Medulla oblongata (tissue), 1 donor: ENCODE measurements at regions not wholly inside any gene's neighbourhood (a gene's known extent, or its start where the extent isn't known, plus 50 kb on each side); places are given as distances from the start of the nearest gene placed in this dataset.

Source experiments
- DNase-seq: peaks from one replicate; pipeline ENCODE4 v3.0.0-alpha.2; 2015; ENCODE audit errors: extremely low spot score

DNA sequence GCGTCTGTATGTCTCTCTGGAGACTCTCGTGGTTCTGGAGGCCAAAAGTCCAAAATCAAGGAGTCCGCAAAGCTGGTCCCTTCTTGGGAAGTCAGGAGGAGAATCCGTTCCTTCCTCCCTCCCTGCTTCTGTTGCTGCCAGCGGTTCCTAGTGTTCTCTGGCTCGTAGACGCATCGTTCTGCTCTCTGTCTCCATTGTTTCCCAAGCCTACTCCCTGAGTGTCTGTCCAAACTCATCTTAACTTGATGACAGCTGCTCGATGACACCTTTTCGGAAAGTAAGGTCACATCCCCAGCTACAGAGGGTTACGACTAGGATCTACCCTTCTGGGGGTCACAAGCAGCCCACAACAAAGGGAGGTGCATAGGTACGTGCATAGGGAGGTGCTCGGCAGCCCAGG, 80.7 kb upstream of the FOXF1 start:
- no peak for DNase-seq

DNA sequence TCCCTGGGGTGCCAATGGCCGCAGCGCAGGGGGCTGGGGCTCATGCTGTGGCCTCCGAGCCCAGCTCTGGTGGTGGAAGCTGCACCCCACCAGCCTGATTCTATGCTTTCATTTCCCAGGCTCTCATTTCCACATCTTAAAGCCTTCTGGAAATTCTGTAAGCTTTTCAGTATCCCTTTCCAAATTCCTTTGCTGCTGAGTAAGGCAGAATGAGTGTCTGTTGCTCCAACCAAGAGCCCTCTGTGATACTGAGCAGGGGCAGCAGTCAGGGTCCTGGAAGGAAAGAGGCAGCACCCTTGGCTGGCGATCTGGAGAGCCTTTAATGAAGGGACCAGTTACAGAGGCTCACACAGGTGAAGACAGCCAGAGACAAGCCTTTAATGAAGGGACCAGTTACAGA, 79.5 kb upstream of the FOXF1 start:
- no peak for DNase-seq

DNA sequence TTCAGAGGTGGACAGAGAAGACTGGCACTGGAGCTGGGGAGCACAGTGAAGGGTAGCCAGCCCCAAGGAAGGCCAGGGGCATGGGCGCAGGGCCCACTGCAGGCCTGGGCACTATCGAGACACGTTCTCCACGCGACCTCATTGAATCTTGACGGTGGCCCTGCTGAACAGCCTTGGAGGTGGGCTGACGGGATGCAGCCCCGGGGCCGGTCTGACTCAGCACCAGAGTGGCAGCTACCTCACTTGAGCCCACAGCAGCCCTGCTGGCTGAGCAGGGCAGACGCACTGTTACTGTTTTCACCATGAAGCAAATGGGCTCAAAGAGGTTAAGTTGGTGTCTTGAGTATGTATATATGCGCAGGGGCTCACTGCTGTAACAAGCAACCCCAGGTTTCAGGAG, 78.8 kb upstream of the FOXF1 start:
- no peak for DNase-seq

DNA sequence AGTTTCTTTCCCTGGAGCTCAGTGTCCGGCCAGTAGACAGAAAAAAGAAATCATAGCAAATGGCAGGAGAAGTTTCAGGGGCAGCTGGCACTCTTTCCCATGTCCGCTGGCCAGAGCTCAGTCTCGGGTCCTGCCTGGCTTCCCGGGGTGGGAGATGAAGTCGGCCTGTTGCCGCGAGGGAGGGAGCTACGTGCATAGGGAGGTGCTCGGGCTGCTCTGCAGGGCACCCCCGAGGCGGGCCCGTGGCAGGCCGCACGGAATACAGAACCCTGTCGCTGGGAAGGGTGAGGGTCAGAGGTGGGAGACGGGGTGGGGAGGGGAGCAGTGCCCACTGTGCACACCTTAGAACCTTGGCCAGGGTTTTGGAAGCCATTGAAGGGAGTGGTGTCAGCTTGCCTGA, 78.3 kb upstream of the FOXF1 start:
- no peak for DNase-seq

DNA sequence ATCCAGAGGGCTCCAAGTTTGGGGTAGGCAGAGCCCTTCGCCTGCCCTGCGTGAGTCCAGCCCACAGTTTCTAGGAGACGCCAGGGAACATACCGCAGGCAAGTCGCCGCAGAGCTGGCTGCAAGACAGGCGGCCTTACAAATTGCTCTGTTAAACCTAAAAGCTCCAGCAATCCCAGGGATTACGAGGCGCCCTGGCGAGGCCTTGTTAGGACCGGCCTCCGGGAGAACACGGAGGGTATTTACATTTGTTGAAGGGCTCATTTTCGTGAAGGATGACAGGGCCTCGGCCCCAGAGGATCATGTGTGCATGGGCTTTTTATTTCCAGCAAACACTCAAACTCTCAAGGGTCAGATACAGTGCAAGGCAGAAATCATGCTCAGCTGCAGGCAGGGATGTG, 77.6 kb upstream of the FOXF1 start:
- DNase-seq, result no peak

DNA sequence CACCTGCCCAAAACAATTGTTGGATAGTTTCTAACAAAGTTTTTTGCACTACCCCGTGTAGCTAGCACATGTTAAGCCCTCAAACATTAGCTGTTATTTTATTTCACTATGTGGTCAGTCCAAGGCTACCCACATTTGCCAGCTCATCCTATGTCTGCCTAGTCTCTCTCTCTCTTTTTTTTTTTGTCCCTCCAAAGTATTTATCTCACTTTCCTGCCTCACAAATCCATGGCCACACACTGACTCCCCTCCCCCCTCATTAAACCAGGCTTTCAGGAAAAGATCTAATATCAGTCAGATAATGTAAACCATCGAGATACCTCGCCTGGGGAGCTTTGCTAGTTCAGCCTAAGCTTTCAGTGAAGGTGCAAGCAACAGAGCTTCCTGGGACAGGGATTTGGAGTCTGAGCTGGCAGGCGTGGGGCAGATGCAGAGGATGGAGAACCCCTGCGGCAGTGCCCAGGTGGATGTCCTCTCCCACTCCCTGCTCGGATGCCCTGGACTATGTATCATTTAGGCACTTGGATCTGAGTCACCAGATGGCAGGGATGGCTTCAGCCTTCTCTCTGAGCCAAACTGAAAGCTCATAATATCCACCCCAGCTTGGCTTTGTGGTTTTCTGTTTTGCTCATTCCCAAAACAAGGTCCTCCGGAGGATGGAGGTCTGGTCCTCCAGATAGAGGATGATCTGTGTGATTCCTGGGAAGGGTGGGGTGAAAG, 73.7 kb upstream of the FOXF1 start:
- no peak for DNase-seq

DNA sequence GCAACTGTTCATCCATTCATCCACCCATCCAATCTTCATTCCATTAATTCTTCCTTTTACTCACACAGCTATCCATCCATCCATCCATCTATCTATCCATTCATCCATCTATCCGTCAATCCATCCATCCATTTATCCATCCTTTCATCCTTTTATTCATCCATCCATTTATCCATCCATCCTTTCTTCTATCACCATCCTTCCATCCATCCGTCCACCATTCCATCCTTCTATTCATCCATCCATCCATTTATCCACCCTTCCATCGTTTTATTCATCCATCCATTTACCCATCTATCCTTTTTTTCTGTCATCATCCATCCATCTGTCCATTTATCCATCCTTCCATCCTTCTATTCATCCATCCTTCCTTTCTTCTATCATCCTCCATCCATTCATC, 73.0 kb upstream of the FOXF1 start:
- no peak for DNase-seq

DNA sequence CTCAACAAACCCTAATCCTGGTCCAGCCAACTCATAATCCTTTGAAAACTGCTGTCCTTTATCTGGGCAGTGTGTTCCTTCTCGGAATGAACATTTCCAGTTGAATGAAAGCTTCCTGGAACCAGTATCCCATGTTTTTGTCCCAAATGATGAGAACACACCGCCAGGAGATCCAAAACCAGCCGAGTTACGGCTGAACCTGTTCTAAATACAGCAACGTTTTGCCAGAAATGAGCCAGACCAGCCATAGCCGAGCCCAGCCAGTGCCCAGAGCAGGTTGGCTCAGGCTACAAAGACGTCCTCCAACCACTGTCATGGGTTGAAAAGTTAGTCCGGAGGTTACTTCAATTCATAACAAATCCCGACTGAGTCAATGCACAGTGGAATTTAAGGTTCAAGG, 67.6 kb upstream of the FOXF1 start:
- no peak for DNase-seq

DNA sequence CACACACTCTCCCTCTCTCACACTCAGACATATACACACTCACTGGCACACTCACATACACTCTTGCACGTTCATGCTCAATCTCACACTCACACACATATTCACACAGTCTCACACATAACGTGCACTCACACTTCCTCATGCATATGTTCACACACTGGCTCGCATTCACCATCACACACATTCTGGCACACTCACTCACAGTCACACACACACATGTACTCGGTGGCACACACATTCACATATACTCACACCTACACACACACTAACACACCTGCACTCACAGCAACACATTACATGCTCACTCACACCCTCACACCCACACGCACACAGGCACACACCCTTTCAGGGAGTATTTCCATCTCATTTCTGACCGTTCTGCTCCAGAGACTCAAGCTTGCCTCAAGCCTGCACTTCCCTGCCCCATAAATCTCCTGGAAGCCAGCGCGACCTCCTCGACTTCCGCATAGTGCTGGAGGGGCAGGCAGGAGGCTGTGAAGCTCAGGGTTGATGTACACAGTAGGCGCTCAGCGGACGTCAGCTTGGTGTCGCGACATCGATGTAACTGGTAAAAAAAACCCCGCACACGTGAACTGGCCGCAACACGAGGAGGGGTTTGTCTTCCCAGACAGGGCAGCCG, 66.7 kb upstream of the FOXF1 start:
- no peak for DNase-seq

DNA sequence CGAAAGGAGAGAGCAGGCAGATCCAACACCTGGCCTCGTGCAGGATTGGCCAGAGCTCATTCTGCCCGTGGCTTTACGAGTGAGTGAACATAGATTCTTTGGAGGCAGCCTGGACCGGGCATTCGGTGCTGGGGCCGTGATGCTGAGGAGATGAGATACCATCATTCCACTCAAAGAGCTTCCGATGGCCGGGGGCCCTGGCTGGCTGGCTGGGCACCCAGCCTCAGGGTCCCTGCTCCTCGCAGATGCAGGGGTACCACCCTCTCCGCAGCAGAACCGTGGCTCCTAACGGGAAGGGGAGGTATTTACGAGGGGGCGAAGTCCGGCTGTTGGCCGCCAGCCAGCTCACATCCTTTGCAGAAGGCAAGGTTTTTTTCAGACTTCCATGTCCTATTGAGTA, 66.1 kb upstream of the FOXF1 start:
- no peak for DNase-seq

DNA sequence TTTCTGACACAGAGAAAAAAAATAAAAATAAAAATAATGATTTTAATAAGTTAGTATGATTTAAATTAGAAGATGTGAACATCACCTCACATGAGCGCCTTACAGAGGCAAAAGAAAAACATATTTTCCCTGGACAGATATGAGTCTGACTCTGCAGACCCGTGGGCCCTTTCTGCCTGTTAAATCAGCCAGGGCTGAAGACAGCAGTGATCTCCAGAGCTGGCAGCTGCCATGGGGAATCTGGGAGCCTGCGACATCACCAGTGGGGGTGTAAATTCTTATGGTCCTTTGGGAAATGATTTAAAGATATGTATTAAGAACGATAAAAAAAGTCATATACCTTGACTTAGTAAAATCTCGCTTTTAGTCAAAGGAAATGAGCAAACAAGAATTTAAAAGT, 65.7 kb upstream of the FOXF1 start:
- DNase-seq, result no peak

DNA sequence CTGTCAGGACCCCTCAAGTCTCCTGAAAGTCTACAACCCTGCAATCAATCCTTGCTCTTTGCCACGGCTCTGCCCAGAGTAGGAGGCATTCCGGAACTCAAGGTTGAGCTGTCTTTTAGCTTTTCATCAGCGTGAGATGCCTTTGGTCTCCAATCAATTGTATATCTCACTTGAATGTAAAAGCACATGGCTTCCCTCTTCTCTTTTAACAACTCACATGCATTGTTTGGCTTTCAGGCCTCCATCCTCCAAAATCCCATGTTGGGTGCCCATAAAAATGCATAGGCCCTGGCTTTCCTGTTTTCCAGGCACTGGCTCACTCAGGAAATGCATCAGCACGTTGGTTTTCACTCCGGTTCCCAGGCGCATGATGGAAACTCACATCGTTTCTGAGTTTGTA, 64.0 kb upstream of the FOXF1 start:
- no peak for DNase-seq

DNA sequence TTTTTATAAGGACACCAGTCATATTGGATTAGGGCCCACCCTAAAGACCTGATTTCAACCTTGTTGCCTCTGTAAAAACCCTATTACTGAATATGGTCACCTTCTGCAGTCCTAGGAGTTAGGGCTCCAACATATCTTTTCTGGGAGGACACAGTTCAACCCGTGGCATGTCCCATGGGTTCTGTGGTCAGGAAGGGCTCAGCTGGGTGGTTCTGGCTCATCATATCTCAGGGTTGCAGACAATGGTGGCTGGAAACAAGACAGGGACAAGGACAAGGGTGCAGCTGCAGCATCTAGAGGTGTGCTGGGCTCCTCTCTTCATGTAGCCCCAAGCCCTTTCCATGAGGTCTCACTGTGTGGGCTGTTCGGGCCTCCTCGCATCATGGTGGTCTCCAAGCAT, 63.1 kb upstream of the FOXF1 start:
- no peak for DNase-seq

DNA sequence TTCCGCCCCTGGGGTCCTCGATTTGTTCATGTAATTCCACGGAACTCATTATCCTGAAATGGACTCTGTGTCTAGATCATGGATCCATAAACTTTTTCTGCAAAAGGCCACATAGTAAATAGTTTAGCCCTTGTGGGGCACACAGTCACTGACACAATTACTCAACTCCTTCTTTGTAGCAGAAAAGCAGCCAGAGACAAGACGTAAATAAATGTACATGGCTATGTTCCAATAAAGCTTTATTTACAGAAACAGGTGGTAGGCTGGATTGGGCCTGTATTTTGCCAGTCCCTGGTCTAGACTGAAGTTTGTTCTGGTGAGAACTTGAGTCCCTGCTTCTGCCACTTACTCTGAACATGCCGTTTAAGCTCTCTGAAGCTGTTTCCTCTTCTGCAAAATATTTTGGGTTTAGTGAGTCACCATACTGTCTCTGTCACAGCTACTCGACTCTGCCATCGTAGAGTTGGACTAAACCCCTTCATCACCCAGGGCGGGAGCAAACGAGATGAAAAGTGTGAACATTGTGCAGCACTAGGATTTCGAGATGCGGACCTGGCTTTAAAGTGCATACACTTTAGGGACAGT, 61.9 kb upstream of the FOXF1 start:
- DNase-seq, result no peak

DNA sequence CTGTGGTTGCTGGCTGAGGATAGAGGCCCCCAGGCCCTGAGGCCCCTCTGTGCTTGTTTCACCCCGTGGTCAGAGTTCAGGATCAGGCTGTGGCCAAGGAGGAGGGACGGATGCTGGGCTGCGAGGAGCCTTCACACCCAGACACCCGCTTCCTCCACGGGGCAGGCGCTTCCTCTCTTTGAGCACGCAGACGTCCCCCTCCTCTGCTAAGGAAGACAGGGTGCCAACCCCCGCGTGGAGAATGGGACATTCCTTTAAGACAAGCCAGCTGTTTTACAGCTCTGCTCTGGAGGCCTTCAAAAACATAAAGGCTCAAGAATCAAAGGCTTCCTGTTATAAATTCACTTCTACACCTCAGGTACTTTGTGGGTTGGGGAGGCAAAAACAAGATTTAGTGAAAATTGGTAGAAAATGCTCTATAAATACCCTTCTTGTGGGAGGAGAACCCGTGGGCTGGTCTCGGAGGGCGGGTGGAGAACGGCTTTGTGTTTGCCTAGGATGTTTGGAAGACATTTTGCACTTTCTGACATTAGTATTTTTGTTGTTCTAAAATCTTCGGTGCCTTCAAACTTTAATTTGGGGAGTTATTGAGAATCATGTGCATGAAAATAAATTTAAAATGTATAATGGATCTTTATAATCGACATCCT, 60.8 kb upstream of the FOXF1 start:
- DNase-seq, result no peak

DNA sequence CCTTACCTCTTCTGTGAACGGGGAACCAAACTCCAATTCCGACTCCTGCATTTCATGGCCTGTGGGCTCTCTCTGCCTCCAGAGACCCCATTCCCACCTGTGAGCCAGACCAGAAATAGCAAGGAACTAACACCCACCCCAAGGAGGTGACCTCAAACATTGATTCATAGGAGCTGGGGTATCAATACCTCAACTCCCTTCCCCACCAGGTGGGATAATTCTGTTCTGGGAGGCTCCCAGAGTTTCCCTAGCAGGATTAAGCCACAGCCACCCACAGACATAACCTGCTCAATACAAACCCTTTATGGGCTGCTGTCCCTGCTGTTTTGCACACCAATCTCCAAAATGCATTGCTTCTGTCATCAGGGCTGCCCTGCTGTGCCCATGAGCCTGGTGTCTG, 59.6 kb upstream of the FOXF1 start:
- DNase-seq, result no peak

DNA sequence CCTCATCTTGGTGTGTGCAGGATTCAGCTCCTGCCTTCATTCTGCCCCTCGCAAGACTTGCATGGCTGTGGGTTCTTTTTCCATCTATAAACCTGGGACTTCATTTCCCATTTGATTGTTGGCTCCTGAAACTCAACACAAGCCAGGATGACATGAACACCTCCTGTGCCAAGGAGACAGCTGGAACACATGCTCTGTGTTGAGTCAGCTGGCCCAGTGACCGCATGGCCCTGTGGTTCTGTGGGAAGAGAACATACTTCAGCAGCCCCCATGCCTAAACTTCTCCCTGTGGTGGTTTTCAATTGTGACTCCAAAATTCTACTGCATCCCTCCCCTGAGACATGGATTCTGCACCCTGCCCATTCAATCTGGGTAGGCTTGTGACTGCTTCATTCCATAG, 57.9 kb upstream of the FOXF1 start:
- DNase-seq, result no peak

DNA sequence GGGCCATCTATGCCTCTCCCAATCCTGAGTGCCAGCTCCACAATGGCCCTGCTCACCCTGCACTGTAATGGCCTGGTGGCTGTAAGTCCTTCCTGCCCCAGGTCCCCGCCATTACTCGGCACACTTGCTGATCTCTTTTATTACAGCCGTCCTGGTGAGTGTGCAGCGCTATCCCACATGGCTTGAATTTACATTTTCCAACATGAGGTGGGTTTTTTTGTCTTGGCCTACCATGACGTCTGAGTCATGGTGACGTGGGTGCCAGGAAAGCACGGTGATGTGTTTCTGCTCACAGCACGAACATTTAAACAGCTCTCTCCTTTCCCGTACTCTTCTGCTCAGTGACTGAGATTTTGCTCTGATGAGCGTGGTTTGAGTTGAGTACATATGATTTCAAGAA, 55.2 kb upstream of the FOXF1 start:
- DNase-seq, result no peak

DNA sequence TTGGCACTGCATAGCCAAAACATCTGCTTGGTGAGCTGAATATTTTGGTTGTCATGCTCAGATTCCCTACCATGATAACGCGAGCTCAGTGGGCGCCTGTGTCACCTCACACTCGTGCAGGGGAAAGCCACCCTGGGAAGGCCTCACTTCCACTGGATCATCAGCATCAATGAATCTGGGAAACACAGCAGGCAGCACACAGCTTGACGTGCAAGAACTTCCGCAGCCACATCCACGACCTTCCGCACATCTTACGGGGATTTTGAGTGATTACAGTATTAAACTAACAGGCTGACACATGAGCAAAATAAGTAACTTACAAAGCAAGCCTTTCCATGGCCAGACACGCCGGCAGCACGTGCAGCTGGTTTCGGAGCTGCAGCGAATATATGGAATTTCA, 54.7 kb upstream of the FOXF1 start:
- DNase-seq, result no peak

DNA sequence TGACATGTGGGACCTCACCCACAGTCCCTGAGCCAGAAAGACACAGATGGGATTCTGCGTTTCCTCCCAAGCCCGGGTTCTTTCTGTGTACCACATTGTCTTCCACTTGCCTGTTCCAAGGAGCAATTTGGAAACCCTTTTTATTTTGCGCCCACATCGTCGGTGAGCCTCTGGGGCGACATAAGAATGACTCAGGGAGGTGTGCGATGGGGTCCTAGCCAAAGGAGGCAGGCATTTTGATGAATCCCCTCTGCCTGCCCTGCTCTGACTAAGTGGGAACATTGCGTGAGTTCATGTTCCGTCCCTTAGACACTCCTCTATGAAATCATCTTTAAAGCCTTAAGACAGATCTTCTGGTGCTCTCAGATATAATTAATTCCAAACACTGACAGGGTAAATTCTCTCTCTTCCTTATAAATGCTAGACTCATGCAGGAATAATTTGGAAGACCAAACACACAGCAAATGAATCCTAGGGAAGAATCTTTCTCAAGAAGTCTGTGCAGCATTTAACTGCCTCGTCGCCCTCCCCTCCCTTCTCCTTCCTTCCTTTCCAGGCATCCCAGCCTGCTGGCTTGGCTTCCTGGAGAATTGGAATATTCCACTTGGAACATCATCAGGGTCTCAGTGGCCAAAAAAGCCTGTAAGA, 52.7 kb upstream of the FOXF1 start:
- no peak for DNase-seq

DNA sequence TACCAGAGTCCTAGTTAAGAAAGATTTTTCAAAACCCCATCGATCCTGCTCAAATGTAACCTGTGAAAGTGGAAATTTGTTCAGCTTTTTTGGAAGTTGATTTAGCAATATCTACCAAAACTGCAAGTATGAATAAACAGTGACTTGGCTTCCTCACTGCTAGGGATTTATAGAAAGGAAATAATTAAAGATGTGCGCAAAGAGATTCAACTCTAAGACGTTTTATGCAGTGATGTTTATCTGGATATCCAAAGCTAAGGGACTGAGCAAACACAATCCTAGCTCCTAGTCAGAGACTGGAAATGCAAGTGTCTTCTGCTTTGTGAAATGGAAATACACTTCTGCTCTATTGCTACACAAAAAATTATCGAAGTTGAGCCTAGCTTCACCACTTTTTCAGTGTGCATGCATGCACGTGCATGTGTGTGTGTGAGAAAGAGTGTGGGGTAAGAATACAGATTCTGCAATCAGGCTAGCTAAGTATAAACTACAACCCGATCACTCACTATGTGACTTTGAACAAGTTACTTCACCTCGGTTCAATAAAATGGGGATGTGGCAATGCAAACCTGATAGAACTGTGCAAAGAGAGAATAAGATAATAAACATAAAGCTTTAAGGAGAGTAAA, 52.1 kb upstream of the FOXF1 start:
- no peak for DNase-seq

DNA sequence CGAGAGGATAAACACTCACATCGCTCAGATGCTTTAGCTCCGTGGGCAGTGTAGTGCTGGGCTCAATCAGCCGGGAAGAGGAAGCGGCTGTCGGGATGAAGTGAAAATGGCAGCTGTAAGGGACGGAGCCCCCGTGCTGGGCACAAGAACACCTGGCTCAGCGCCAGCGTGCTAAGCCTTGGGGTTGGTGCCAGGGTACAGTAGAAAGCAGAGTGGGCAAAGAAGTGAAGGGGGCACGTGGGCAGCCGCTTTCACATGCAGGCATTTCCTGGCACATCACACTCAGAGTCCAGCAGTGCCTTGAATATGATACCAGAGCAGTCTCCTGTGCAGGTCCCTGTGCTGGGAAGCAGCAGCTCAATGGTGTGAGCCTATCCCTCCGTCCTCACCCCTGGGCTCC, 51.1 kb upstream of the FOXF1 start:
- no peak for DNase-seq
